K562 (cell line): ENCODE measurements at regions not wholly inside any gene's neighbourhood (a gene's known extent, or its start where the extent isn't known, plus 50 kb on each side); places are given as distances from the start of the nearest gene placed in this dataset.

Experiments used
- ATAC-seq: fragments of 200-7000 bp; cut with Tn5 transposase; 3 replicates; pipeline ENCODE4 v1.9.1; 2020; ENCODE audit warnings: moderate library complexity
- BruUV-seq: library from RNA; stranded (reverse); fragments of 400-500 nt; replicated peaks from 2 replicates; lab custom pipeline; 2021; lab: Mats Ljungman, UMichigan
- CTCF ChIA-PET: fragments of 300-600 bp; formaldehyde crosslinking; extraction: SDS; loops from one replicate; lab custom pipeline; 2021; ENCODE audit warnings: low intra/inter-chr PET ratio; lab: Yijun Ruan, JAX
- POLR2A ChIA-PET: fragments of 300-600, 350-650 bp; sonication (Branson Sonifier 250); formaldehyde crosslinking; extraction: SDS; loops from one replicate; lab custom pipeline; 2021; ENCODE audit warnings: antibody characterized with exemption, inconsistent platforms; lab: Yijun Ruan, JAX
- DNase-seq, 4 experiments: peaks; one replicate each; pipeline versions ENCODE4 v3.0.0 to v3.0.0-alpha.2; 2011 to 2018; ENCODE audit warnings: low spot score in 3 of 4, mixed read lengths in 3 of 4; ENCODE audit errors: extremely low read depth in 1 of 4
- FAIRE-seq: peaks from 2 replicates; lab custom pipeline; 2011; peaks lifted over from hg19 to GRCh38; lab: Jason Lieb, UNC
- H2AFZ ChIP-seq: 2 replicates; pipeline ENCODE4 v1.6.0; 2011; ENCODE audit warnings: low read depth, low read length, control low read depth, inconsistent platforms
- H3K27ac ChIP-seq: fragments of 200-600 bp; 3 replicates; pipeline ENCODE4 v1.8.0; 2011; ENCODE audit warnings: low read depth, mild to moderate bottlenecking, control low read depth, inconsistent platforms, low read length, moderate library complexity, mixed read lengths; ENCODE audit errors: extremely low read depth
- H3K27me3 ChIP-seq, 2 experiments: fragments of 300-600 bp in 1 of 2; 2 replicates in 1 of 2; 3 replicates in 1 of 2; pipeline versions ENCODE4 v1.6.0 to v1.8.0; 2011; ENCODE audit warnings: inconsistent platforms in 2 of 2, low read length in 2 of 2, mild to moderate bottlenecking in 1 of 2, mixed read lengths in 1 of 2, moderate library complexity in 1 of 2; ENCODE audit not compliant: control insufficient read depth in 2 of 2, insufficient read depth in 2 of 2
- H3K36me3 ChIP-seq: fragments of 300-600 bp; 3 replicates; pipeline ENCODE4 v1.8.0; 2011; ENCODE audit warnings: mild to moderate bottlenecking, low read length, inconsistent platforms; ENCODE audit not compliant: control insufficient read depth, insufficient read depth
- H3K4me1 ChIP-seq, 2 experiments: fragments of 200-600 bp in 1 of 2; replicated peaks in 1 of 2; 2 replicates in 1 of 2; 3 replicates in 1 of 2; pipeline versions ENCODE4 v1.5.1 to v1.8.0; 2011; ENCODE audit warnings: inconsistent platforms in 2 of 2, low read length in 2 of 2, mild to moderate bottlenecking in 1 of 2, mixed read lengths in 1 of 2, moderate library complexity in 1 of 2; ENCODE audit not compliant: control insufficient read depth in 2 of 2, insufficient read depth in 2 of 2
- H3K4me2 ChIP-seq: 2 replicates; pipeline ENCODE4 v1.6.1; 2011; ENCODE audit warnings: low read length, control low read depth, inconsistent platforms, mixed read lengths; ENCODE audit not compliant: insufficient read depth
- H3K4me3 ChIP-seq: fragments of 200-600 bp; sonication (generic), shearing (Covaris generic); 2 replicates; pipeline ENCODE4 v1.5.1; 2016; ENCODE audit warnings: control low read depth, inconsistent platforms
- H3K79me2 ChIP-seq: fragments of 200-600 bp; 3 replicates; pipeline ENCODE4 v1.8.0; 2011; ENCODE audit warnings: low read length, inconsistent platforms; ENCODE audit not compliant: control insufficient read depth, insufficient read depth
- H3K9ac ChIP-seq, 2 experiments: 2 replicates each; pipeline versions ENCODE4 v1.6.0 to v1.6.1; 2011; ENCODE audit warnings: low read depth in 2 of 2, low read length in 2 of 2, control low read depth in 1 of 2, inconsistent platforms in 1 of 2, mild to moderate bottlenecking in 1 of 2, mixed read lengths in 1 of 2; ENCODE audit not compliant: insufficient read depth in 1 of 2
- H3K9me1 ChIP-seq: one replicate; pipeline ENCODE4 v1.6.0; 2011; ENCODE audit warnings: inconsistent platforms, mild to moderate bottlenecking, low read length, moderate library complexity; ENCODE audit not compliant: control insufficient read depth, insufficient read depth
- H3K9me3 ChIP-seq: replicated peaks from 2 replicates; pipeline ENCODE4 v1.5.1; 2011; ENCODE audit warnings: low read depth, low read length, inconsistent platforms; ENCODE audit not compliant: control insufficient read depth, insufficient read depth
- H4K20me1 ChIP-seq: replicated peaks from 2 replicates; pipeline ENCODE4 v1.6.1; 2011; ENCODE audit warnings: low read length, inconsistent platforms, mixed read lengths; ENCODE audit not compliant: control insufficient read depth, insufficient read depth
- CEBPB ChIP-seq: fragments of 450-650 bp; IDR thresholded peaks from 2 replicates; pipeline ENCODE4 v1.6.1; 2016; ENCODE audit warnings: missing genetic modification characterization, missing compliant biosample characterization
- EP300 ChIP-seq: IDR thresholded peaks from 2 replicates; pipeline ENCODE4 v1.6.1; 2012; ENCODE audit warnings: low read length, improper control_type of control experiment
- HDAC2 ChIP-seq: fragments of 450-650 bp; IDR thresholded peaks from 2 replicates; pipeline ENCODE4 v1.6.1; 2016; ENCODE audit warnings: mild to moderate bottlenecking
- MEIS2 ChIP-seq: fragments of 450-650 bp; IDR thresholded peaks from 2 replicates; pipeline ENCODE4 v1.6.1; 2014; ENCODE audit warnings: mild to moderate bottlenecking; ENCODE audit not compliant: partially characterized antibody
- NCOA6 ChIP-seq: fragments of 450-650 bp; IDR thresholded peaks from 2 replicates; pipeline ENCODE4 v1.6.1; 2017; ENCODE audit warnings: mild to moderate bottlenecking
- PCBP1 ChIP-seq: fragments of 200-400 bp; formaldehyde crosslinking; IDR thresholded peaks from 2 replicates; pipeline ENCODE4 v1.6.1; 2018; ENCODE audit warnings: mild to moderate bottlenecking, low read depth, low read length; ENCODE audit not compliant: poor library complexity, severe bottlenecking
- STAG1 ChIP-seq: sonication (generic); formaldehyde crosslinking; IDR thresholded peaks from 2 replicates; pipeline ENCODE4 v1.5.0; 2020; ENCODE audit warnings: missing genetic modification reagents, borderline replicate concordance
- TEAD2 ChIP-seq: fragments of 450-650 bp; IDR thresholded peaks from 2 replicates; pipeline ENCODE4 v1.6.1; 2016; ENCODE audit warnings: missing genetic modification characterization, control low read depth, missing compliant biosample characterization
- ZNF699 ChIP-seq: fragments of 250-450 bp; sonication (Bioruptor Pico); IDR thresholded peaks from 2 replicates; pipeline ENCODE4 v1.8.0; 2021; ENCODE audit warnings: mild to moderate bottlenecking, moderate library complexity; ENCODE audit not compliant: insufficient replicate concordance
- ZSCAN32 ChIP-seq: fragments of 450-650 bp; formaldehyde crosslinking; IDR thresholded peaks from 2 replicates; pipeline ENCODE4 v1.4.0; 2020; ENCODE audit warnings: mild to moderate bottlenecking, moderate library complexity
- WGBS: fragments of 100-300 bp; shearing (Covaris generic); methylation state at CpG from one replicate; pipeline ENCODE4 v1.1.6; 2016; ENCODE audit warnings: low coverage, mixed read lengths; ENCODE audit not compliant: insufficient coverage; ENCODE audit errors: missing lambda C conversion rate; 5-methylcytosine and 5-hydroxymethylcytosine counted together
- in situ Hi-C: fragments of 300-500 bp; cut with MboI; formaldehyde crosslinking; loops from 4 replicates; pipeline ENCODE4 v1.15.0; 2018; ENCODE audit warnings: inconsistent platforms, mixed read lengths
- intact Hi-C: fragments of 100-400 bp; cut with micrococcal nuclease; formaldehyde crosslinking; loops from 2 replicates; pipeline ENCODE4 v1.14.2; 2022
- TF ChIP-seq, protein P1 (sequence below), 2 experiments: fragments of 450-650 bp in 1 of 2; IDR thresholded peaks; 2 replicates each; pipeline ENCODE4 v1.6.1; 2011 to 2017; ENCODE audit warnings: low read depth in 2 of 2, antibody characterized with exemption in 1 of 2, borderline replicate concordance in 1 of 2, low read length in 1 of 2, mild to moderate bottlenecking in 1 of 2, mixed read lengths in 1 of 2; ENCODE audit not compliant: control insufficient read depth in 1 of 2
- TF ChIP-seq, protein P2 (sequence below): sonication (generic); formaldehyde crosslinking; IDR thresholded peaks from 2 replicates; pipeline ENCODE4 v1.8.0; 2023; ENCODE audit warnings: mild to moderate bottlenecking, missing genetic modification reagents
- TF ChIP-seq, protein P3 (sequence below): fragments of 250-450 bp; sonication (Bioruptor Pico); IDR thresholded peaks from 2 replicates; pipeline ENCODE4 v1.5.0; 2021; ENCODE audit warnings: mild to moderate bottlenecking, borderline replicate concordance

DNA sequence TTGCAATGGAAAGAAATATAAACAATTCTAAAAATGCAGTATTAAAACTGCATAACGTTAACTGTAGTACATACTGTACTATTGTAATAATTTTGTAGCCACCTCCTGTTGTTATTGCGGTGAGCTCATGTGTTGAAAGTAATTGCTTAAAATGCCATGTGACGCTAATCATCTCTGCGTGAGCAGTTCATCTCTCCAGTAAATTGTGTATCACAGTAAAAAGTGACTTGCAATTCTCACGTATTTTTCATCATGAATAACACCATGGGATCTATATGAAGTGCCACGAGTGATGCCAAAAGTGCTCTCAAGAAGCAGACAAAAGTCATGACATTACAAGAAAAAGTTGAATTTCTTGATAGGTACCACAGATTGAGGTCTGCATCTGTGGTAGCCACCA, 82.4 kb upstream of the CYYR1 start:
- DNase-seq = no peak
- Histone ChIP-seq H3K4me2 (no peak overlapping the region), H2AFZ (no peak overlapping the region), H3K79me2 (no peaks in the 10 kb centered on the region), H3K27me3 (no peaks in the 10 kb centered on the region), H3K36me3 (no peaks in the 10 kb centered on the region), H3K27ac (no peak overlapping the region), H4K20me1 (no peaks in the 10 kb centered on the region), H3K9me3 (peaks cover 2% of the 10 kb centered on the region; the same call in 1 of the 2 replicates), H3K4me1 (no peaks in the 10 kb centered on the region), H3K9me1 (no peaks in the 10 kb centered on the region), H3K4me3 (no peak overlapping the region), H3K9ac (no peak overlapping the region)
- in situ Hi-C loops = no loop called here
- under 1% methylated on average over 6 of the region's 6 CpGs for WGBS
- no peak for FAIRE-seq
- intact Hi-C loops = no loop called here
- ChIA-PET POLR2A (no interaction called here), CTCF (no interaction called here)
- no TSS peak for BruUV-seq
- no peak for ATAC-seq
- TF ChIP-seq, protein P1, sequence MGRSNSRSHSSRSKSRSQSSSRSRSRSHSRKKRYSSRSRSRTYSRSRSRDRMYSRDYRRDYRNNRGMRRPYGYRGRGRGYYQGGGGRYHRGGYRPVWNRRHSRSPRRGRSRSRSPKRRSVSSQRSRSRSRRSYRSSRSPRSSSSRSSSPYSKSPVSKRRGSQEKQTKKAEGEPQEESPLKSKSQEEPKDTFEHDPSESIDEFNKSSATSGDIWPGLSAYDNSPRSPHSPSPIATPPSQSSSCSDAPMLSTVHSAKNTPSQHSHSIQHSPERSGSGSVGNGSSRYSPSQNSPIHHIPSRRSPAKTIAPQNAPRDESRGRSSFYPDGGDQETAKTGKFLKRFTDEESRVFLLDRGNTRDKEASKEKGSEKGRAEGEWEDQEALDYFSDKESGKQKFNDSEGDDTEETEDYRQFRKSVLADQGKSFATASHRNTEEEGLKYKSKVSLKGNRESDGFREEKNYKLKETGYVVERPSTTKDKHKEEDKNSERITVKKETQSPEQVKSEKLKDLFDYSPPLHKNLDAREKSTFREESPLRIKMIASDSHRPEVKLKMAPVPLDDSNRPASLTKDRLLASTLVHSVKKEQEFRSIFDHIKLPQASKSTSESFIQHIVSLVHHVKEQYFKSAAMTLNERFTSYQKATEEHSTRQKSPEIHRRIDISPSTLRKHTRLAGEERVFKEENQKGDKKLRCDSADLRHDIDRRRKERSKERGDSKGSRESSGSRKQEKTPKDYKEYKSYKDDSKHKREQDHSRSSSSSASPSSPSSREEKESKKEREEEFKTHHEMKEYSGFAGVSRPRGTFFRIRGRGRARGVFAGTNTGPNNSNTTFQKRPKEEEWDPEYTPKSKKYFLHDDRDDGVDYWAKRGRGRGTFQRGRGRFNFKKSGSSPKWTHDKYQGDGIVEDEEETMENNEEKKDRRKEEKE (IDR thresholded peaks at IDR 0.05; ENCODE audit: borderline replicate concordance in 1 of 2, control insufficient read depth in 1 of 2, low read depth in 2 of 2, low read length in 1 of 2) = no peak
- TF ChIP-seq ZNF699 (no peak), HDAC2 (no peak), EP300 (no peak), CEBPB (tag) (no peak), PCBP1 (no peak), NCOA6 (no peak), MEIS2 (no peak), ZSCAN32 (CRISPR knock-in tag) (no peak), STAG1 (CRISPR knock-in tag) (no peak), TEAD2 (tag) (no peak)
- TF ChIP-seq, protein P2, sequence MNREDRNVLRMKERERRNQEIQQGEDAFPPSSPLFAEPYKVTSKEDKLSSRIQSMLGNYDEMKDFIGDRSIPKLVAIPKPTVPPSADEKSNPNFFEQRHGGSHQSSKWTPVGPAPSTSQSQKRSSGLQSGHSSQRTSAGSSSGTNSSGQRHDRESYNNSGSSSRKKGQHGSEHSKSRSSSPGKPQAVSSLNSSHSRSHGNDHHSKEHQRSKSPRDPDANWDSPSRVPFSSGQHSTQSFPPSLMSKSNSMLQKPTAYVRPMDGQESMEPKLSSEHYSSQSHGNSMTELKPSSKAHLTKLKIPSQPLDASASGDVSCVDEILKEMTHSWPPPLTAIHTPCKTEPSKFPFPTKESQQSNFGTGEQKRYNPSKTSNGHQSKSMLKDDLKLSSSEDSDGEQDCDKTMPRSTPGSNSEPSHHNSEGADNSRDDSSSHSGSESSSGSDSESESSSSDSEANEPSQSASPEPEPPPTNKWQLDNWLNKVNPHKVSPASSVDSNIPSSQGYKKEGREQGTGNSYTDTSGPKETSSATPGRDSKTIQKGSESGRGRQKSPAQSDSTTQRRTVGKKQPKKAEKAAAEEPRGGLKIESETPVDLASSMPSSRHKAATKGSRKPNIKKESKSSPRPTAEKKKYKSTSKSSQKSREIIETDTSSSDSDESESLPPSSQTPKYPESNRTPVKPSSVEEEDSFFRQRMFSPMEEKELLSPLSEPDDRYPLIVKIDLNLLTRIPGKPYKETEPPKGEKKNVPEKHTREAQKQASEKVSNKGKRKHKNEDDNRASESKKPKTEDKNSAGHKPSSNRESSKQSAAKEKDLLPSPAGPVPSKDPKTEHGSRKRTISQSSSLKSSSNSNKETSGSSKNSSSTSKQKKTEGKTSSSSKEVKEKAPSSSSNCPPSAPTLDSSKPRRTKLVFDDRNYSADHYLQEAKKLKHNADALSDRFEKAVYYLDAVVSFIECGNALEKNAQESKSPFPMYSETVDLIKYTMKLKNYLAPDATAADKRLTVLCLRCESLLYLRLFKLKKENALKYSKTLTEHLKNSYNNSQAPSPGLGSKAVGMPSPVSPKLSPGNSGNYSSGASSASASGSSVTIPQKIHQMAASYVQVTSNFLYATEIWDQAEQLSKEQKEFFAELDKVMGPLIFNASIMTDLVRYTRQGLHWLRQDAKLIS = no peak
- TF ChIP-seq, protein P3, sequence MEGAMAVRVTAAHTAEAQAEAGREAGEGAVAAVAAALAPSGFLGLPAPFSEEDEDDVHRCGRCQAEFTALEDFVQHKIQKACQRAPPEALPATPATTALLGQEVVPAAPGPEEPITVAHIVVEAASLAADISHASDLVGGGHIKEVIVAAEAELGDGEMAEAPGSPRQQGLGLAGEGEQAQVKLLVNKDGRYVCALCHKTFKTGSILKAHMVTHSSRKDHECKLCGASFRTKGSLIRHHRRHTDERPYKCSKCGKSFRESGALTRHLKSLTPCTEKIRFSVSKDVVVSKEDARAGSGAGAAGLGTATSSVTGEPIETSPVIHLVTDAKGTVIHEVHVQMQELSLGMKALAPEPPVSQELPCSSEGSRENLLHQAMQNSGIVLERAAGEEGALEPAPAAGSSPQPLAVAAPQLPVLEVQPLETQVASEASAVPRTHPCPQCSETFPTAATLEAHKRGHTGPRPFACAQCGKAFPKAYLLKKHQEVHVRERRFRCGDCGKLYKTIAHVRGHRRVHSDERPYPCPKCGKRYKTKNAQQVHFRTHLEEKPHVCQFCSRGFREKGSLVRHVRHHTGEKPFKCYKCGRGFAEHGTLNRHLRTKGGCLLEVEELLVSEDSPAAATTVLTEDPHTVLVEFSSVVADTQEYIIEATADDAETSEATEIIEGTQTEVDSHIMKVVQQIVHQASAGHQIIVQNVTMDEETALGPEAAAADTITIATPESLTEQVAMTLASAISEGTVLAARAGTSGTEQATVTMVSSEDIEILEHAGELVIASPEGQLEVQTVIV (CRISPR knock-in tag) = no peak
